ENCODE measurements at regions not wholly inside any gene's neighbourhood (a gene's known extent, or its start where the extent isn't known, plus 50 kb on each side); places are given as distances from the start of the nearest gene placed in this dataset.

GRCh38 chr3:76264496-76264895, 479.1 kb upstream of the ZNF717 start:
- no peaks in the 10 kb centered on the region for H4K20me1 ChIP-seq (ENCODE audit: control insufficient read depth, insufficient read depth, low read length, poor library complexity, severe bottlenecking)
- H3K9me3 ChIP-seq (ENCODE audit: control extremely low read depth in 1 of 3, control insufficient read depth in 2 of 3, insufficient read depth in 1 of 3, low read length in 2 of 3): peaks cover 0 to 4% (median 0%) of the 10 kb centered on the region in 3 donors
- Mint-ChIP-seq H3K4me1 (no peaks in the 10 kb centered on the region), H3K9me3 (ENCODE audit: insufficient read depth) (peaks cover 3% of the 10 kb centered on the region), H3K27me3 (no peaks in the 10 kb centered on the region), H3K4me3 (no peak overlapping the region), H3K27ac (no peak overlapping the region)
- H3K4me1 ChIP-seq (ENCODE audit: control insufficient read depth in 2 of 2, insufficient read depth in 2 of 2, low read length in 2 of 2): no peaks in the 10 kb centered on the region
- H3K36me3 ChIP-seq (replicated peaks in 1 of 2; ENCODE audit: control extremely low read depth in 1 of 2, control insufficient read depth in 1 of 2, extremely low read depth in 1 of 2, insufficient read depth in 2 of 2, low read length in 1 of 2): no peaks in the 10 kb centered on the region
- TF ChIP-seq EZH2 (IDR thresholded peaks at IDR 0.05; ENCODE audit: borderline replicate concordance, insufficient read depth, low read depth, low read length, poor library complexity, severe bottlenecking): no peak
- TF ChIP-seq, protein P1, sequence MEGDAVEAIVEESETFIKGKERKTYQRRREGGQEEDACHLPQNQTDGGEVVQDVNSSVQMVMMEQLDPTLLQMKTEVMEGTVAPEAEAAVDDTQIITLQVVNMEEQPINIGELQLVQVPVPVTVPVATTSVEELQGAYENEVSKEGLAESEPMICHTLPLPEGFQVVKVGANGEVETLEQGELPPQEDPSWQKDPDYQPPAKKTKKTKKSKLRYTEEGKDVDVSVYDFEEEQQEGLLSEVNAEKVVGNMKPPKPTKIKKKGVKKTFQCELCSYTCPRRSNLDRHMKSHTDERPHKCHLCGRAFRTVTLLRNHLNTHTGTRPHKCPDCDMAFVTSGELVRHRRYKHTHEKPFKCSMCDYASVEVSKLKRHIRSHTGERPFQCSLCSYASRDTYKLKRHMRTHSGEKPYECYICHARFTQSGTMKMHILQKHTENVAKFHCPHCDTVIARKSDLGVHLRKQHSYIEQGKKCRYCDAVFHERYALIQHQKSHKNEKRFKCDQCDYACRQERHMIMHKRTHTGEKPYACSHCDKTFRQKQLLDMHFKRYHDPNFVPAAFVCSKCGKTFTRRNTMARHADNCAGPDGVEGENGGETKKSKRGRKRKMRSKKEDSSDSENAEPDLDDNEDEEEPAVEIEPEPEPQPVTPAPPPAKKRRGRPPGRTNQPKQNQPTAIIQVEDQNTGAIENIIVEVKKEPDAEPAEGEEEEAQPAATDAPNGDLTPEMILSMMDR (IDR thresholded peaks at IDR 0.05): no peak
- POLR2A ChIA-PET: no interaction called here
- DNase-seq (no peak), ATAC-seq (ENCODE audit: low read depth) (no peak)
- WGBS (ENCODE audit: insufficient coverage): no CpG with 5 or more reads among the region's 1 CpG
- H3K27me3 ChIP-seq (replicated peaks in 1 of 4; ENCODE audit: control extremely low read depth in 1 of 4, control insufficient read depth in 3 of 4, insufficient read depth in 4 of 4, low read length in 3 of 4): no peaks in the 10 kb centered on the region
- no peak overlapping the region for H2AFZ ChIP-seq (ENCODE audit: insufficient read depth, low read depth, low read length, poor library complexity, severe bottlenecking)
- H3K27ac ChIP-seq (ENCODE audit: low read length in 2 of 2): no peak overlapping the region
- H3K4me2 ChIP-seq (replicated peaks; ENCODE audit: low read depth, low read length, poor library complexity, severe bottlenecking): no peak overlapping the region
- no peaks in the 10 kb centered on the region for H3K79me2 ChIP-seq (ENCODE audit: control insufficient read depth, insufficient read depth, low read length)
- no peak overlapping the region for H3K4me3 ChIP-seq (ENCODE audit: control extremely low read depth in 1 of 5, extremely low read depth in 1 of 5, insufficient read depth in 1 of 5, low read depth in 2 of 5, low read length in 4 of 5)
- CTCF ChIA-PET: no interaction called here
- no peak overlapping the region for H3K9ac ChIP-seq (ENCODE audit: low read length)
- intact Hi-C loops (cut with micrococcal nuclease): no loop called here

DNA sequence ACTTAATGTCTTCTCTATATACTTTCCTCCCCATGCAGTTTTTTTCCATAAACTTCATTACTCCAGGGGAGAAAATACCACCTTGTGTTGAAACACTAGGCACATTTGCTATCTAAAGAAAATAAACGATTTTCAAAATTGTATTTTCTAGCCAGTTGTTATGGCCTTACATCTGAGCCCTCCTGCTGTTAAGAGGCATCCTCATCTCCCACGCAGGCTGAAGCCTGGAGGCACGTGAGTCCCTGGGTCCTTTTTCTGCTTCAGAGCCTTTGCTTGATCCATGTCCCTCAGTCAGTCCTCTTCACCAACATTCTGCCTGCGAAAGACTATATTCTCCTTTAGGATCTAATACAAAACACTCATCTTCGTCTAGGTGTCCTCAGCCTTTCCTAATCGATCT, 479.6 kb upstream of the ZNF717 start:
- Histone ChIP-seq H3K9me3 (ENCODE audit: control extremely low read depth in 1 of 3, control insufficient read depth in 2 of 3, insufficient read depth in 1 of 3, low read length in 2 of 3) (peaks cover 0 to 4% (median 0%) of the 10 kb centered on the region in 3 donors), H4K20me1 (ENCODE audit: control insufficient read depth, insufficient read depth, low read length, poor library complexity, severe bottlenecking) (no peaks in the 10 kb centered on the region), H3K4me2 (replicated peaks; ENCODE audit: low read depth, low read length, poor library complexity, severe bottlenecking) (no peak overlapping the region), H3K27me3 (replicated peaks in 1 of 4; ENCODE audit: control extremely low read depth in 1 of 4, control insufficient read depth in 3 of 4, insufficient read depth in 4 of 4, low read length in 3 of 4) (no peaks in the 10 kb centered on the region), H3K4me1 (ENCODE audit: control insufficient read depth in 2 of 2, insufficient read depth in 2 of 2, low read length in 2 of 2) (no peaks in the 10 kb centered on the region), H3K9ac (ENCODE audit: low read length) (no peak overlapping the region), H3K4me3 (ENCODE audit: control extremely low read depth in 1 of 5, extremely low read depth in 1 of 5, insufficient read depth in 1 of 5, low read depth in 2 of 5, low read length in 4 of 5) (no peak overlapping the region), H3K36me3 (replicated peaks in 1 of 2; ENCODE audit: control extremely low read depth in 1 of 2, control insufficient read depth in 1 of 2, extremely low read depth in 1 of 2, insufficient read depth in 2 of 2, low read length in 1 of 2) (no peaks in the 10 kb centered on the region), H3K27ac (ENCODE audit: low read length in 2 of 2) (no peak overlapping the region), H3K79me2 (ENCODE audit: control insufficient read depth, insufficient read depth, low read length) (no peaks in the 10 kb centered on the region), H2AFZ (ENCODE audit: insufficient read depth, low read depth, low read length, poor library complexity, severe bottlenecking) (no peak overlapping the region)
- no peaks in the 10 kb centered on the region for H3K27me3 Mint-ChIP-seq
- H3K27ac Mint-ChIP-seq: no peak overlapping the region
- no peak for TF ChIP-seq EZH2 (IDR thresholded peaks at IDR 0.05; ENCODE audit: borderline replicate concordance, insufficient read depth, low read depth, low read length, poor library complexity, severe bottlenecking)
- TF ChIP-seq, protein P1 (IDR thresholded peaks at IDR 0.05): no peak
- ChIA-PET POLR2A (no interaction called here), CTCF (no interaction called here)
- no peaks in the 10 kb centered on the region for H3K4me1 Mint-ChIP-seq
- 82% methylated on average over 3 of the region's 6 CpGs for WGBS (ENCODE audit: insufficient coverage)
- DNase-seq: no peak
- peaks cover 3% of the 10 kb centered on the region for H3K9me3 Mint-ChIP-seq (ENCODE audit: insufficient read depth)
- intact Hi-C loops (cut with micrococcal nuclease): no loop called here
- no peak overlapping the region for H3K4me3 Mint-ChIP-seq
- no peak for ATAC-seq (ENCODE audit: low read depth)
